ENCODE measurements at regions not wholly inside any gene's neighbourhood (a gene's known extent, or its start where the extent isn't known, plus 50 kb on each side); places are given as distances from the start of the nearest gene placed in this dataset.
"Not testable (repeated sequence)": the region's sequence is repeated elsewhere in the genome, so short reads cannot be mapped to it uniquely, and the experiment has no call there.

DNA sequence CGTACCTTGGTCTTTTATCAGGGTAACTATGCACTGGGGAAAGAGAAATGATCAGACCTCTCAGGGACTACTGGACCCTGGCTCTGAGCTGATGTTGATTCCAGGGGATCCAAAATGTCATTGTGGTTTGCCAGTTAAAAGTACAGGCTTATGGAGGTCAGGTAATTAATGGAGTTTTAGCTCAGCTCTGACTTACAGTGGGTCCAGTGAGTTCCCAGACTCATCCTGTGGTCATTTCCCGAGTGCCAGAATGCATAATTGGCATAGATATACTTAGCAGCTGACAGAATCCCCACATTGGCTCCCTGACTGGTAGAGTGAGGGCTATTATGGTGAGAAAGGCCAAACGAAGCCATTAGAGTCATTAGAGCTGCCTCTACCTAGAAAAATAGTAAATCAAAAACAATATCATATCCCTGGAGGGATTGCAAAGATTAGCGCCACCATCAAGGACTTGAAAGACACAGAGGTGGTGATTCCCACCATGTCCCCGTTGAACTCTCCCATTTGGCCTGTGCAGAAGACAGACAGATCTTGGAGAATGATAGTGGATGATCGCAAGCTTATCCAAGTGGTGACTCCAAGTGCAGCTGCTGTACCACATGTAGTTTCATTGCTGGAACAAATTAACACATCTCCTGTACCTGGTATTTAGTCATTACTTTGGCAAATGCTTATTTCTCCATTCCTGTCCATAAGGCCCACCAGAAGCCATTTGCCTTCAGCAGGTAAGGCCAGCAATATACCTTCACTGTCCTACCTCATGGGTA is 152.4 kb downstream of the THBS2 start:
- DNase-seq (ENCODE audit: low spot score), result no peak

DNA sequence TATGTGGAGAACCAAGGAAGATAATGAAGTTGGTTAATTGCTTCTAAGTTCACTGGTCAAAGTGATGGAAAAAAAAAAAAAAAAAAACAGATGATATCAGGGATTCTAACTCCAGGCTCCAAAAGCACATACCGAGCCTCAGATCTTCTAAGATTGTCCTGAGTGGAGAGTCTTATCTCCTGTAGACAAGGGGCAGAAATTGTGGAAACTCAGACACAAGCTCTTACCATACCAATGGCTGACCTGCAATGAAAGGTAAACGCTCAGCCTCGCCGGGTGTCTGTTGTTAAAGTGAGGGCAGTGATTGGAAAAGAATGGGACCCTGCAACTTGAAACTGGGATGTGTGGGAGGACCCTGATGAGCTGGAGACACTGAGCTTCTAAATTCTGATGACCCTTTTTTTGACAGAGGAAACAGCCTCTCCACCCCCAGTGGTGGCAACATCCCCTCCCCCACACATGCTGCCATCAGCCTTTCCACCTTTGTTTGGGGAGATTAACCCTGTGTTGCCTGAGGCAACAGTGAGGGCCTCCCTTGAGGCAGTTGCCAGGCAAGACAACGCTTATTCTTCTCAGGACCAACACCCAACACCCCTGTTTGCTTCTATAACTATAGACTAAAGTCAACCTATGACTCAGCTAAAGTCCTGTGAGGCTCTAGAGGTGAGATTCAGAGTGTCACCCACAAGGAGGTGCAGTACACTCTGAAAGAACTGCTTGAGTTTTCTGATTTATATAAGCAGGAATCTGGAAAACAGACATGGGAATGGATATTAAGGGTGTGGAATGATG is 154.0 kb downstream of the THBS2 start:
- DNase-seq (ENCODE audit: low spot score), result no peak

DNA sequence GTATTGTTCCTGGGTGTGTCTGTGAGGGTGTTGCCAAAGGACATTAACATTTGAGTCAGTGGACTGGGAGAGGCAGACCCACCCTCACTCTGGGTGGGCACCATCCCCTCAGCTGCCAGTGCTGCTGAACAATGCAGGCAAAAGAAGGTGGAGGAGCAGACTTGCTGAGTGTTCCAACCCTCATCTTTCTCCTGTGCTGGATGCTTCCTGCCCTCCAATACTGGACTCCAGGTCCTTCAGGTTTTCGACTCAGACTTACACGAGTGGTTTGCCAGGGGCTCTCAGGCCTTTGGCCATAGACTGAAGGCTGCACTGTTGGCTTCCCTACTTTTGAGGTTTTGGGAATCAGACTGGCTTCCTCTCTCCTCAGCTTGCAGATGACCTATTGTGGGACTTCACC is 155.0 kb downstream of the THBS2 start:
- DNase-seq (ENCODE audit: low spot score), result not testable (repeated sequence)

DNA sequence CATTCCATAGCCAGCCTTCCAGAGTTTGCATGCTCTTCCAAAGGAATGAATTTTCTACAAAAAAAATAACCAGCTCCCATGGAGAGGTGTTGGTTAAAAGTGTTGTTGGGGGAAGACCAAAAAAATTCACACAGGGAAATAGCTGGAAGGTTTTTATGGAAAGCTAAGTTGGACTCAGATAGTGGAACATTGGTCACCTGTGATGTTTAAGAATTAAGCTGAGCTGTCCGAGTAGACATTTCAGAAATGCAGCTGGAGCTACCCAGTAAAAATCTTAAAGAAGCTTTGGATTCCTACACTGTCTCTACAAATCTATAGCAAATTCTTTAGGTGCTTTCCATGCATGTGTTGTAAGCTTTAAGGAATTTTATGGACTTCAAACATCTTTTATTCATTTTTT is 155.5 kb downstream of the THBS2 start:
- DNase-seq (ENCODE audit: low spot score), result no peak

DNA sequence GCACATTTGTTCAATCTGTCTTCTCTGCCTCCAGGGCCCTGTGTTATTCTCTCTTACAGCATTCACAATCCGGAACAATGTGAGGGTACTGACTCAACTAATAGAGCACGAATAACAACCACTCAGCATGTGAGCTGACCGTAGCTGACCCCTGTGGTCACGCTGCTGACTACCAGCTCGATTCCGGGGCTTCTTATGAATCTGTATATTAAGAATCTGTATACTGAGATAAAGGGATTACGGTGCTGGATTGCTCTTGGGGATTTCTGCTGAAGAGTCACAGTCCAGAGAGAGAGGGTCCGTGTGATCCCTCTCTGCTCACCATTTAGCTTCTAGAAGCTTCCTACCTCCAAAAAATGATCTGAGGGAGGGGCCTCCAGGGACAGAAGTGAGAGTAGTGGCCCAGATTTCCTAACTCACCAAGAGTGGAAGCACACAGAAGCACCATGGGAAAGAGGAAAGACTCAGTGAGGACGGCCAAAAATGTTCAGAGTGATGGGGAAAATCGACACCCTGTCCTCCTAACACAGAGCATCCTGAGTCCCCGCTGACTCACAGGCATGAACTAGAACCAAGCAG is 156.2 kb downstream of the THBS2 start:
- DNase-seq (ENCODE audit: low spot score), result no peak

DNA sequence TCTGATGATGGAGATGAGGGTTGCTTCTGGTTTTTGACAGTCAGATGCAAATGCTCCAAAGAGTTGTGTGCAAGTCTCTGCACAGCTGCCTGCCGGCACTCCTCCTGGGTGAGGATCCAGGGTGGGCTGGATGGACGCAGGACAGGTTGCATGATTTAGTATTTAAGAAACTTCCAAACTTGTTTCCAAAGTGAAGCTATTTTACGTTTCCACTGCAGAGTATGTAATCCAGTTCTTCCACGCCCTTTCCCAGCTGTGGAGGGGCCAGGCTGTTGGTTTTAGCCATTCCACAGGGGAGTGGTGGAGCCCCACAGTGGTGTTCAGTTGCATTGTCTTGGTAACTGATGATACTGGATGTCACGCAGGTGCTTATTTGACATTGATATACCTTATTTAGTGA is 157.3 kb downstream of the THBS2 start:
- DNase-seq (ENCODE audit: low spot score), result no peak

DNA sequence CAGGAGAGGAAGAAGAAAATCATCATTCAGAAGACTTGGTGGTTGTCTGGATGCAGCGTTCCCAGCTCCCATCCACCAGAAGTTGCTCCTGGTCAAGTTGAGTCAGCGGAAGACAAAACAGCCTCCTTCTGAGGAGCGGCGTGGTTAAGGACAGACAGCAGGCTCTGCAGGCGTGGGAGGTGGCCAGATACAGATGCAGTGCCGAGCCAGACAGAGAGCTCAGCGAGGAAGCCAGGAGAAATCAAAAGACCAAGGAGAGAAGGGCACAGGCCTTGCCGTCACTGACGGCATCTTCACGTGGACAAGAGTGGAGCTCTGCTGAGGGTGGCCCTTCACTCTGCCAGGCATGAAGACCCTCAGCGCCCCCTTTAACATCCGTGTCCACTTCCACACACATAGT is 158.5 kb downstream of the THBS2 start:
- DNase-seq (ENCODE audit: low spot score), result no peak

DNA sequence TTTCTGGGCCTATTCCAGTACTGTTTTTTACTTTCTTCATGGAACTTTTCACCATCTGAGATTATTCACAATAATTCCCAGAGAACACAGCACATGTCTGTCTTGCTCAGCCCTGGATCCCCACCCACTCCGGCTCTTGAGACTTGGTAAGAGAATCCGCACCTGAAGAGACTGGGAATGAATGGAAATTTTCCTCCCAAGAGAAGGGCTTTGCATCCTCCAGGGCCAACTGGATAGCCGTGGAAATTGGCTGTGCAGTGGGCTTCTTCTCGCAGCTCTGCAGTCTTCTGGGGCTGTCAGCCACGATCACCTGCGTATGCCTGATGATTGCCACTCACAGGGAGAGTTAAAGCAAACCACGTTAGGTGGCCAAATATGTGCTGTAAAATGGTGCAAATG is 159.1 kb downstream of the THBS2 start:
- DNase-seq (ENCODE audit: low spot score), result no peak

DNA sequence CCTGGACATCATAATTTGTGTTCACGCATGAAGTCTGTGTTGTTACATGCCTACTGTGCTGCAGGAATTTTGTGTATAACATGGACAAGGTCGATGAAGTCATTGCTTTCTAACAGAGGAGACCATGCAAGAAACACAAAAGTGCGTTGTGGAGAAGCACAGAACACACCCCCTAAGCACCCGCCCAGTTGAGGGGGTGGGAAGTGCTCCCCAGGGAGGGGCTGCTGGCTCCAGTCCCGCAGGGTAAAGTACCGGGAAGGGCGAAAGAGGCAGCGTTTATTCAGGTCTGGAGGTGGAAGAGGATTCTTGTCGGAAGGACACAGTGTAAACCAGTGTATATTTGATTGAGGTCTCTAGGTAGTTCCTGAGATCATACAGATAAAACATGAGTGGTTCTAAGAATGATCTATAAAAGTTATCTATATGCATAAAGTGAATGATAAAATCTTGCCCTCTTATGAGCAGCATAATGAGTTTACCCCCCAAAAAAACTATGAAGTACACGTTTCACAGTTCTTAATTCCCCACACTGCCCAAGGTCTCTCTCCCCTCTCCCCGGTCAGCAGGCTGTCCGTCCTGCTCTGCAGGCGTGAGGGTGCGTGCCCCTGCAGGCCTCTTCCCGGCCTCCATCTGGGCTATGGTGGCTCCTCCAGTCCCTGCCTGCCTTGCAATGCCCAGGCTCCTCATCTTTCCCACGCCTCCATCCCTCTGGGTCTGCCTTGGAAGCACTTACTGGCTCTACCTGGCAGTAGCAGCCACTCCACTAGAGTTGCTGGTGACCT is 159.7 kb downstream of the THBS2 start:
- DNase-seq (ENCODE audit: low spot score), result no peak

DNA sequence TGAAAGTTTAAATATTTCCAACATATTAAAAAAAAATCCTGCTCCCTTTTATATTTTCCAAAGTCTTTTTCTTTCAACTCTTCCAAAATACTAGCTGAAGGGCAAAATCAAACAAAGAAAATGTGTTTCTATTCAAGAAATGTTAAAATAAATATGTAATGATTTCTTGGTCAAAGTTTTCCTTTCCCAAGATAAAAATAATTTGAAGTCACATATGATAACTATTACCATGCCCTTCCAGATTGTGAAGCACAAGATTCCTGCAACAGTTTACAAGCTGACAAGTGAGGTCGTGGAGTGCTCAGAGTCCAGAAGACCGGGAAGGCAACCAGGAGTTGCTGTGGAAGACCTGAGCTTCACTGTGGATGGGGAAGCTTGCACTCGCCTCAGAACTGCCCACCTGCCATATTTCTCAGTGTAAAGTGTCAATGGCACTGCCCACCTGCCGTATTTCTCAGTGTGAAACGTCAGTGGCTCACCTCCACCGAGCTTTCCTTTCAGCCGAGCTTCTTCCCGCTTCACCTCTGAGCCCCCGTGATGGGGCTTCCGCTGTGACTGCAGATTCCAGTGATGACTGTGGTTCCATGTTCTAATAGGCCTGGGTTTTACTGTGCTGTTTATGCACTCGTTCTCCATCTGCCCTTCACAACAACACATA is 160.5 kb downstream of the THBS2 start:
- no peak for DNase-seq (ENCODE audit: low spot score)

DNA sequence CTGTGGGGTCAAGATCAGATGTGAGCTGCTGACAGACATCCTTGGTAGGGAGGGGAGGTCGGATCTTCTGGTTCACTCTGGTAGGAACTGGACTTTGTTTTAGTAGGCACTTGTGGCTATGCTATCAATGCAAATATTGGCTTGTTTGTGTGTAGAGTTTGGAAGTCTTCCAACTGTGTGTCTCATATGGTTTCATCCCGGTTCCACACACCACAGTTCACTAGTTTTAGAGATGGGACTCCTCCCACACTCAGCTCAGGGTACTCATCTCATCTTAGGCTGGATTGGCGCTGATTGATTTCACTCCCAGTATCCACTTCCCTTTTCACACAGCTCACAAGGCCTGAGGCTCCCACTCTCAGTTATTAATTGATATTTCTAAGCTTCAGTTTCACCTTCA is 161.3 kb downstream of the THBS2 start:
- no peak for DNase-seq (ENCODE audit: low spot score)

DNA sequence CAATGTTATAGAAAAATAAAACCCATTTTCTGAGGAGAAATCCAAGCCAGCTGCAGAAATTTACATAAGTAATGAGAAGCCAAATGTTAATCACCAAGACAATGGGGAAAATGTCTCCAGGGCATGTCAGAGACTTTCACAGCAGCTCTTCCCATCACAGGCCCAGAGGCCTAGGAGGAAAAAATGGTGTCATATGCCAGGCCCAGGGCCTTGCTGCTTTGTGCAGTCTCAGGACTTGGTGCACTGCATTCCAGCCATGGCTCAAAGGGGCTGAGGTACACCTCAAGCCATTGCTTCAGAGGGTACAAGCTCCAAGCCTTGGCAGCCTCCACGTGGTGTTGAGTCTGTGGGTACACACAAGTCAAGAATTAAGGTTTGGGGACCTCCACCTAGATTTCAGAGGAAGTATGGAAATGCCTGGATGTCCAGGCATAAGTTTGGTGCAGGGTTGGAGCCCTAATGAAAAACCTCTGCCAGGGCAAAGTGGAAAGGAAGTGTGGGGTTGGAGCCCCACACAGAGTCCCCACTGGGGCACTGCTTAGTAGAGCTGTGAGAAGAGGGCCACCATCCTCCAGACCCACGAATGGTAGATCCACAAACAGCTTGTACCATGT is 163.0 kb downstream of the THBS2 start:
- not testable (repeated sequence) for DNase-seq (ENCODE audit: low spot score)

DNA sequence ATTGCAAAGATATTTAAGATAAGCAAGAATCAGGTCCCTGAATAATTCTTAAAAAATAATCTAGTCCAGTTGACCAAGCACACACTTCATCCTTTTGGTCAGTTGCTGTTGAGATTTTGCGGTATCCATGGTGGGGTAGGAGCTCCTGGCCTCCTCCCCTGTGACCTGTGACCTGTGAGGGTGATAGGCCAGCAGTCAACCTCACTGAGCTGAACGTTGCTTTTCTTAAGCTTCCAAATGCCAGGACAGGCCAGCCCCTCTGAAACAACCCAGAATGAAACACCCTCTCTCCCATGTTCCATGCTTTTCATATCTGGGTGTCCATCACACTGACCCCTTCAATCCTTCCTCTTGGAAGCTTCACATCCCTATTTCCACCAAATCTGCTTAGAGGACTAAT is 164.9 kb downstream of the THBS2 start:
- no peak for DNase-seq (ENCODE audit: low spot score)

DNA sequence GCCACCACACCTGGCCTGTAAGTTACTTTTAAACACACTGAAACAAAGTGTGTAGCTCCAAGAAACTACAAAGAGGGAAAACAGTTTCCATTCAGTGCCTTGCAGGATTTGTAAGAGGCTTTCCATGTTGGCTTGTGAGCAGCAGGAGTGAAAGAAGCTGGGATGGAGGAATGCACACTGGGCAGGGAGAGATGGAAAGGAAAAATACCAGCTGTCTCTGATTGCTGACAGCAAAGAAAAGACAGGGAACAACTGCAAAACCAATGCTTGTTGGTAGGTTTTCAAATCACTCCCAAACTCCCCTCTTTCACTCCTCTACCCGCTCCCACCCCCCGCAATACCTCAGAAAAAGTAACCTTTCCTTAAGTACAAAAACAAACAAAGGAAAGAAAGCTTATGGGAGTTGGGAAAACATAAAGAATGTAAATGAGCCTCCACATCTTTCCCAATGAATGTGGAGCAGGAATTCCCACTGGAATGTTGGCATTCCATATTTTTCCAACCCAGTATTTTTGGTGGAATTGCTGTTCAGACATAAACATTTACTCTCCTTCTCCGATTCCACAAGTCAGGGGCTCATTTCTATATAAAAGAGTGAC is 166.1 kb downstream of the THBS2 start:
- no peak for DNase-seq (ENCODE audit: low spot score)

DNA sequence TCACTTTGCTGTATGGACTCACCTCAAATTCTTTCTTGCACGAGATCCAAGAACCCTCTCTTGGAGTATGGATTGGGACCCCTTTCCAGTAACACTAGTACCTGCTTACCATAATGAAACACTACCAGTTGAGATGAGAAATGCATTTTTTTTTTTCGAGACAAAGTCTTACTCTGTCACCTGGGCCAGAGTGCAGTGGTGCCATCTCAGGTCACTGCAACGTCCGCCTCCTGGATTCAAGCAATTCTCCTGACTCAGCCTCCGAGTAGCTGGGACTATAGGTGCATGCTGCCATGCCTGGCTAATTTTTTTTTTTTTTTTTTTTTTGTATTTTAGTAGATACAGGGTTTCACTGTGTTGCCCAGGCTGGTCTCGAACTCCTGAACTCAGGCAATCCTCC is 167.0 kb downstream of the THBS2 start:
- not testable (repeated sequence) for DNase-seq (ENCODE audit: low spot score)

DNA sequence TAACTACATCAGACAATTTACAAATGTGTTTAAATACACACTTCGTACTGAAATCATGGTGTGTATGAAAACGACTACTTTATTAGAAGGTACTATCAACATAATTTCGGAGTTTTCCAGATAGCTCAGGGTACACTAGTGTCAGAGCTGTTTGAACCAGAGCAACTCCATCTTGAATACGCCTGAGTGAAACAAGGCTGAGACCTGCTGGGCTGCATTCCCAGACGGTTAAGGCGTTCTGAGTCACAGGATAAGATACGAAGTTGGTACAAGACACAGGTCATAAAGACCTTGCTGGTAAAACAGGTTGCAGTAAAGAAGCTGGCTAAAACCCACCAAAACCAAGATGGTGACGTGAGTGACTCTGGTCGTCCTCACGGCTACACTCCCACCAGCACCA is 167.6 kb downstream of the THBS2 start:
- no peak for DNase-seq (ENCODE audit: low spot score)

DNA sequence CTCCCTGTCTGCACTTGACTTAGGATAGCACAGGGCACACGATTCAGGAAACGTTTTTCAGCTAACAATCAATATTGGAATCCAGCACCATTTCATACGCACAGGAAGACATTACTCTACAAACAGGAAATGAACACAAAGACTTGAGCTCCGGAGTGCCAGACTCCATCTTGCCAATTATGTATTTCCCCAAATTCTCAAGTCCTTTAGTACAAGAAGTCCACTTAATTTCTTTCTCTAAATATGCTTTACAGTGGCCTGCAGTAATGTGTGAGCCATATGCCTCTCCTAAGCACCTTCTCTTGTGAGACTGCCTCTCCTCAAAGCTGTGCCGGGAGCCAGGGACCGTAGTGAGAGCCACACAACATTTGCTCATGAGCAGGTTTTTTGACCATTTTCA is 168.2 kb downstream of the THBS2 start:
- no peak for DNase-seq (ENCODE audit: low spot score)

DNA sequence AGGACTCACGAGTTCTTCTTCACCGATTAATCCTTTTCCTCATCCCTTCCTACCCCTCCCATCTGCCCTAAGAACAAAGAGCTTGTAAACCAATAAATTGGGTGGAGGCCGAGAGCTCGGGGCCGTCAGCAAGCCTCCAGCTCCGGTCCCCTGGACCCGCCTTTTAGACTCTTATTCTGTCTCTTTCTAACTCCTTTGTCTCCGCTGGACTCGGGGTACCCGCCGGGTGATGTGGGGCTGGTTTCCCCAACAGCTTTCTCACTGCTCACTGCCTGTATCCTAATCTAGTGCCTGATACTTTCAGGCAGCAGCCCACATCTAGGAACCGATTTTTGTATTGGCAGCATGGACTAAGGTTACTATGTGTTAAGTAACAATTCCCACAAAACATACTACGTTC is 169.1 kb downstream of the THBS2 start:
- DNase-seq (ENCODE audit: low spot score), result not testable (repeated sequence)

DNA sequence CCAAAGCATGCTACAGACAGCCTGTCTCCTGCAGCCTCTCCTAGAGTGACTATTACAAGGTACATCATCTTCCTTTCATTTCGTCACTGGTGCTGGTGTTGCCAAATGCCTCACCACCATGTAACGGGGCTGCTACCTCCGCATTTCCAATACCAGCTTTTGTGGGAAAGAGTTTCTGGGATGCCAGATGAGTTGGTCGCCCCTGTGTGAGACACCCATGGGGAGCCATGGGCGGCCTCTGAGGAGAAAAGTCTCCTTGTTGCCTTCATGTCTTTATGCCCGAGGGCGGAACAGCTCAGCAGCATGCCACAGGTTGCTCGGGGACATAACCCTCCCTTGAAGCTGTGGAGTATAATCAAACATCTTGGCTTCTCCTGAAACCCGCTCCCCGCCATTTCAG is 169.6 kb downstream of the THBS2 start:
- DNase-seq (ENCODE audit: low spot score), result no peak

DNA sequence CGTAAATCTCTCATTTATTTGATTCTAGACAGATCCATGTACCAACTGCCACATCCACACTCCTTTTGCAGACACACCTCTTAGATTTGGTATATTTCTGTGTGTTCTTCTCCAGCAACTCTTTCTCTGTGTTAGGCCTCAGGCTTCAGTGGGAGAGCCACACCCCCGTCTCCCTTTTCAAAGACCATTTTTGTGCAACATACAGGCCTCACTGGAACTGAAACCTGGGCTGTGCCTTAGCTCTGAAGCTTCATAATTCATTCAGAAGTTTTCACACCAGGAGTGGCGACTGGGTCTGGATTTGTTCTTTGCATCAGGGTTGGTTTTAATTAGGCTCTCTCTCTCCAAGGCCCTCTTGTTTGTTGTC is 170.2 kb downstream of the THBS2 start:
- DNase-seq (ENCODE audit: low spot score), result no peak

DNA sequence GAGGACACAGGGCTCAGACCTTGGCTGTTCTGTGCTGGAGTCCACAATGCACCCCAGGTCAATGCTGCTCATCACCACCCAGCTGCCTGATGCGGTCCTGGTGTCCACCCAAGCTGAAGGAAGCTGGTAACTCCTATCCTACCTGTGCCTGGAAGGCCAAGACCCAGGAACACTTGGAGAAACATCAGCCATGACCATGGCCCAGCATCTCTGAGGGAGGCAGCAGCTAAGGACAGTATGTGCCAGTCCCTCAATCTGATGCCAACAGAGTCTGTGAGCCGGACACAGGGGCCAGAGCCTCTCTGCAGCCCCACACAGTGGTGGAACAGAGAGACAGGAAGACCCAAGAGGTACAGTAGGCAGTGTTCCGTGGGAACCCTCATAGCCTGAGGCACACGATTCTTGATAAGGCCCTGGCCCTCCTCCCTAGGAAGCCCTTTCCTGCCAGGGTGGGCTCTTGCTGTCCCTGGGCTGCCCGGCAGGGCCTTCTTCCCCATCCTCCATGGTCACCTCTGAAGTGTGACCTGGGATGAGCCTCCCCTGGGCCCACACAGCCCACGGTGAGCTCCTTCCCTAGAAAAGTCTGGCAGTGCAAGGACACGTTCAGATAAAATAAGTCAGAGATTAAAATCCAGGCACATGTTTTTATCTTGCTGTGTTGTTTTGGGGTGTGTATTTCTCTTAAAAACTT is 170.7 kb downstream of the THBS2 start:
- no peak for DNase-seq (ENCODE audit: low spot score)

Measured in LoVo (cell line).